RWPE1 (cell line): ENCODE measurements at regions not wholly inside any gene's neighbourhood (a gene's known extent, or its start where the extent isn't known, plus 50 kb on each side); places are given as distances from the start of the nearest gene placed in this dataset.

ENCODE experiments used
- CTCF ChIA-PET: fragments of 350-600 bp; sonication (Branson Sonifier 250); formaldehyde crosslinking; extraction: SDS; loops from one replicate; lab custom pipeline; 2021; lab: Yijun Ruan, JAX
- POLR2A ChIA-PET: fragments of 400-600 bp; formaldehyde crosslinking; extraction: SDS; loops from one replicate; lab custom pipeline; 2020; ENCODE audit warnings: antibody characterized with exemption; ENCODE audit not compliant: low non-redundant PET; lab: Yijun Ruan, JAX
- DNase-seq: peaks from one replicate; pipeline ENCODE4 v3.0.0; 2012; ENCODE audit warnings: low spot score
- H3K27ac ChIP-seq: fragments of 450-650 bp; 2 replicates; pipeline ENCODE4 v1.5.1; 2017
- CTCF ChIP-seq: fragments of 450-650 bp; conservative IDR thresholded peaks from 2 replicates; pipeline ENCODE4 v1.5.1; 2017; ENCODE audit warnings: low read depth, mild to moderate bottlenecking

GRCh38 chr11:111104185-111104584, 141.3 kb upstream of the POU2AF2 start:
- CTCF ChIA-PET, result interaction anchor here (0.6 kb wide), 1 partner anchor 135 kb away, joined by 5 read pairs; no protein-coding TSS in a partner anchor
- POLR2A ChIA-PET, result no interaction called here
- DNase-seq, result no peak
- TF ChIP-seq CTCF, result no peak
- H3K27ac ChIP-seq, result no peak overlapping the region

GRCh38 chr11:111101881-111102280, 143.6 kb upstream of the POU2AF2 start:
- H3K27ac ChIP-seq, result no peak overlapping the region
- ChIA-PET CTCF (no interaction called here), POLR2A (no interaction called here)
- no peak for TF ChIP-seq CTCF
- DNase-seq, result no peak

- CTCF ChIA-PET, result no interaction called here
- no peak for TF ChIP-seq CTCF
- DNase-seq, result no peak
- no peak overlapping the region for H3K27ac ChIP-seq
- POLR2A ChIA-PET, result no interaction called here
Observed at GRCh38 chr11:111099028-111099713, 146.4 kb upstream of the POU2AF2 start.

- DNase-seq, result no peak
- POLR2A ChIA-PET, result no interaction called here
- no peak overlapping the region for H3K27ac ChIP-seq
- no peak for TF ChIP-seq CTCF
- CTCF ChIA-PET, result no interaction called here
Observed at GRCh38 chr11:111098091-111098490, 147.4 kb upstream of the POU2AF2 start.

- TF ChIP-seq CTCF, result no peak
- ChIA-PET POLR2A (no interaction called here), CTCF (no interaction called here)
- H3K27ac ChIP-seq, result no peak overlapping the region
- DNase-seq, result no peak
Observed at GRCh38 chr11:111097191-111097590, 148.3 kb upstream of the POU2AF2 start.

- DNase-seq, result no peak
- TF ChIP-seq CTCF, result no peak
- H3K27ac ChIP-seq, result no peak overlapping the region
- ChIA-PET POLR2A (no interaction called here), CTCF (no interaction called here)
Observed at GRCh38 chr11:111095327-111095726, 150.2 kb upstream of the POU2AF2 start.
